Nephron progenitor cell (in vitro differentiated cells): ENCODE measurements at regions not wholly inside any gene's neighbourhood (a gene's known extent, or its start where the extent isn't known, plus 50 kb on each side); places are given as distances from the start of the nearest gene placed in this dataset.

Experiments
- DNase-seq: peaks from one replicate; pipeline ENCODE4 v3.0.0; 2021
- H3K27ac Mint-ChIP-seq: 2 replicates; pipeline ENCODE4 v1.8.0; 2021; ENCODE audit warnings: mild to moderate bottlenecking, moderate library complexity, mixed read lengths
- H3K27me3 Mint-ChIP-seq: 2 replicates; pipeline ENCODE4 v1.8.0; 2021; ENCODE audit warnings: mild to moderate bottlenecking, low read depth, mixed read lengths; ENCODE audit not compliant: poor library complexity
- H3K36me3 Mint-ChIP-seq: 2 replicates; pipeline ENCODE4 v1.8.0; 2021; ENCODE audit warnings: low read depth, mixed read lengths
- H3K4me1 Mint-ChIP-seq: 2 replicates; pipeline ENCODE4 v1.8.0; 2021; ENCODE audit warnings: mixed read lengths
- H3K4me3 Mint-ChIP-seq: 2 replicates; pipeline ENCODE4 v1.8.0; 2021; ENCODE audit warnings: mild to moderate bottlenecking, moderate library complexity, mixed read lengths
- H3K9me3 Mint-ChIP-seq: 2 replicates; pipeline ENCODE4 v1.8.0; 2021; ENCODE audit warnings: mild to moderate bottlenecking, moderate library complexity, mixed read lengths
- CTCF ChIP-seq: fragments of 200-600 bp; sonication (generic); IDR thresholded peaks from 2 replicates; pipeline ENCODE4 v1.5.0; 2021; ENCODE audit warnings: antibody characterized with exemption

- Mint-ChIP-seq H3K4me1 (no peaks in the 10 kb centered on the region), H3K27ac (no peak overlapping the region), H3K4me3 (no peak overlapping the region), H3K9me3 (peaks cover 8% of the 10 kb centered on the region), H3K27me3 (no peaks in the 10 kb centered on the region), H3K36me3 (no peaks in the 10 kb centered on the region)
- no peak for TF ChIP-seq CTCF
- no peak for DNase-seq
Observed at GRCh38 chr16:63527404-63527803, 1491.2 kb upstream of the CDH8 start.

- Mint-ChIP-seq H3K27me3 (no peaks in the 10 kb centered on the region), H3K27ac (no peak overlapping the region), H3K9me3 (no peaks in the 10 kb centered on the region), H3K4me1 (no peaks in the 10 kb centered on the region), H3K36me3 (no peaks in the 10 kb centered on the region), H3K4me3 (no peak overlapping the region)
- DNase-seq: no peak
- no peak for TF ChIP-seq CTCF
Observed at GRCh38 chr16:63516394-63516793, 1480.2 kb upstream of the CDH8 start.

GRCh38 chr16:63512910-63513309, 1476.7 kb upstream of the CDH8 start:
- TF ChIP-seq CTCF: no peak
- H3K36me3 Mint-ChIP-seq: no peaks in the 10 kb centered on the region
- H3K9me3 Mint-ChIP-seq: no peaks in the 10 kb centered on the region
- H3K27me3 Mint-ChIP-seq: no peaks in the 10 kb centered on the region
- no peak overlapping the region for H3K27ac Mint-ChIP-seq
- DNase-seq: no peak
- no peak overlapping the region for H3K4me3 Mint-ChIP-seq
- no peaks in the 10 kb centered on the region for H3K4me1 Mint-ChIP-seq

- no peak for DNase-seq
- Mint-ChIP-seq H3K9me3 (no peaks in the 10 kb centered on the region), H3K27me3 (no peaks in the 10 kb centered on the region), H3K4me1 (no peaks in the 10 kb centered on the region), H3K36me3 (no peaks in the 10 kb centered on the region), H3K27ac (no peak overlapping the region), H3K4me3 (no peak overlapping the region)
- no peak for TF ChIP-seq CTCF
Observed at GRCh38 chr16:63497408-63497807, 1461.2 kb upstream of the CDH8 start.

- Mint-ChIP-seq H3K4me1 (no peaks in the 10 kb centered on the region), H3K27ac (no peak overlapping the region), H3K9me3 (no peaks in the 10 kb centered on the region), H3K27me3 (no peaks in the 10 kb centered on the region), H3K36me3 (no peaks in the 10 kb centered on the region), H3K4me3 (no peak overlapping the region)
- no peak for DNase-seq
- no peak for TF ChIP-seq CTCF
Observed at GRCh38 chr16:63496282-63496681, 1460.0 kb upstream of the CDH8 start.

- TF ChIP-seq CTCF: no peak
- Mint-ChIP-seq H3K36me3 (no peaks in the 10 kb centered on the region), H3K27ac (no peak overlapping the region), H3K27me3 (no peaks in the 10 kb centered on the region), H3K9me3 (peaks cover 2% of the 10 kb centered on the region), H3K4me3 (no peak overlapping the region), H3K4me1 (no peaks in the 10 kb centered on the region)
- no peak for DNase-seq
Observed at GRCh38 chr16:63488955-63489354, 1452.7 kb upstream of the CDH8 start.
